Thymus (tissue), 11 donors: ENCODE measurements at regions not wholly inside any gene's neighbourhood (a gene's known extent, or its start where the extent isn't known, plus 50 kb on each side); places are given as distances from the start of the nearest gene placed in this dataset.

Experiments used
- DNase-seq, 9 donors: peaks; one replicate each; pipeline ENCODE4 v3.0.0-alpha.2; 2013; ENCODE audit warnings: low spot score in 9 of 9, low read depth in 6 of 9, missing footprints in 1 of 9
- H3K27ac ChIP-seq, 2 donors: one replicate each; pipeline ENCODE4 v1.5.1; 2013; ENCODE audit warnings: control low read depth in 1 of 2, low read depth in 1 of 2, low read length in 1 of 2, mild to moderate bottlenecking in 1 of 2, moderate library complexity in 1 of 2
- H3K27me3 ChIP-seq, 2 donors: one replicate each; pipeline ENCODE4 v1.5.1; 2013; ENCODE audit warnings: low read length in 1 of 2; ENCODE audit not compliant: control insufficient read depth in 2 of 2, insufficient read depth in 1 of 2
- H3K36me3 ChIP-seq, 2 donors: one replicate each; pipeline ENCODE4 v1.5.1; 2013; ENCODE audit warnings: low read length in 1 of 2, mild to moderate bottlenecking in 1 of 2, moderate library complexity in 1 of 2; ENCODE audit not compliant: control insufficient read depth in 2 of 2, insufficient read depth in 2 of 2
- H3K4me1 ChIP-seq, 2 donors: one replicate each; pipeline ENCODE4 v1.5.1; 2013; ENCODE audit warnings: low read length in 2 of 2; ENCODE audit not compliant: control insufficient read depth in 2 of 2, insufficient read depth in 2 of 2
- H3K4me3 ChIP-seq, 2 donors: one replicate each; pipeline ENCODE4 v1.5.1; 2013; ENCODE audit warnings: low read length in 2 of 2, control low read depth in 1 of 2, mild to moderate bottlenecking in 1 of 2
- H3K9me3 ChIP-seq, 2 donors: one replicate each; pipeline ENCODE4 v1.5.1; 2013; ENCODE audit warnings: low read length in 1 of 2, mild to moderate bottlenecking in 1 of 2; ENCODE audit not compliant: control insufficient read depth in 2 of 2, insufficient read depth in 1 of 2
- WGBS: extraction: QIAGEN DNeasy Blood & Tissue Kit; methylation state at CpG from one replicate; pipeline ENCODE4 v1.1.7; 2013; 5-methylcytosine and 5-hydroxymethylcytosine counted together
- donor health status: healthy.

DNA sequence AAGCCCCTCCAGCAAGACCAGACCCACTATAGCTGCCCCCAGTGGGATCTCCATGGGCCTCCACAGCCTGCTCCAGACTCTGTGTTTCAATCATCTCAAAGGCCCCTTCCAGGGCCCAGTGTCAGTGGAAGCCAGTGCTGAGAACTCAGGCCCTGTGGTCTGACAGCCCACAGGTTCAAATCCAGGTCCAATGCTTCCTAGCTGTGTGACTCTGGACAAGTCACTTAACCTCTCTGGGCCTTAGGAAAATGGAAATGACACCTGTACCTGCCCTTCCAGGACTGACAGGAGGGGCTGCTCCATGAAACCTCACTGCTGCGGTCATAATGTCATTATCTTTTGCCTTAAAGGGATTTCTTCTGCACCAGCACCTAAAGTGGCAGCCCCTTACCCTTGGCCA is 101.9 kb downstream of the NCOR2 start:
- Histone ChIP-seq H3K27ac (peak overlapping the region; percentile 58 to 93), H3K4me1 (peaks cover 11 to 23% of the 10 kb centered on the region in 2 donors), H3K9me3 (peaks cover 5 to 25% of the 10 kb centered on the region in 2 donors), H3K36me3 (peaks cover 63 to 70% of the 10 kb centered on the region in 2 donors), H3K4me3 (peak overlapping the region; percentile 1 to 21), H3K27me3 (no peaks in the 10 kb centered on the region)
- DNase-seq = no peak
- 98% methylated on average over 1 of the region's 1 CpG for WGBS

DNA sequence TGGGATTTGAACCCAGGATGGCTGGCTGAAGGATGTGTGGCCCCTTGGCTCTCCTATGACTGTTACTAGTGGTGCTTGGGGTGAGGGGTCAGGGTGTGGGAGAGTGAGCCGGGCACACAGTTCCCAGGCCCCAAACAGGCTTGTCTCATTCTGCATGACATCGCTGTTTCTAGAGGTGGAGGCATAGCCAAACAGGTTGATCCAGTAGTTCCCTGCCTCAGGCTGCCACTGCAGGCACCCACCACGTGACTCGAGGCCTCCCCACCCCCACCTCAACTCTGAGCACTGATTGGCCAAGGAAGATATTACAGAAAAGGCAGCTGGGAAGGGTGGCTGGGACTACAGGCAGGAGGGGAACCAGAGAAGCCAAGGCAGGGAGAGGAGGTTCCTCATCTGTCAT is 102.6 kb downstream of the NCOR2 start:
- peaks cover 4 to 23% of the 10 kb centered on the region in 2 donors for H3K9me3 ChIP-seq
- no peaks in the 10 kb centered on the region for H3K27me3 ChIP-seq
- WGBS = 97% methylated on average over 4 of the region's 4 CpGs
- DNase-seq = no peak
- H3K4me1 ChIP-seq = peaks cover 11 to 23% of the 10 kb centered on the region in 2 donors
- no peak overlapping the region for H3K27ac ChIP-seq
- peaks cover 63 to 70% of the 10 kb centered on the region in 2 donors for H3K36me3 ChIP-seq
- no peak overlapping the region for H3K4me3 ChIP-seq

DNA sequence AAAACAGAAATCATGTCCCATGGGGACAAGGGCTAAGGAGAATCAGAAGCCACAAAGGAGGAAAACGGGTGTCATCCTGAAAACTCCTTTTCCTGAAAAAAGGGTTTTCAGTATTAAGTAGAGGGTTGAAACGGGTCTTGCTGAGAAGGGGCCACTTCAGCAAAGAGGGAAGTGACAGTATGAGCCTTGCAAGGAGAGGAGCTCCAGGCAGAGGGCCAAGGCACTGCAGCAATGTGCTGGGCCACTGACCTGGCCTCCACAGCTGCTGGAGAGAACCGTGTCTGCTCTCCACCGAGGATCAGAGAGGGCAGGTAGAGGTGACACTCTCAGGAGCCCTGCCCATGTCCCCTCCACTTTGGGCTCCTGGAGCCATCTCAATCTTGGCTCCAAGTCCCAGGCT is 103.3 kb downstream of the NCOR2 start:
- no peak for DNase-seq
- H3K27me3 ChIP-seq = no peaks in the 10 kb centered on the region
- H3K36me3 ChIP-seq = peaks cover 63 to 70% of the 10 kb centered on the region in 2 donors
- peaks cover 11 to 23% of the 10 kb centered on the region in 2 donors for H3K4me1 ChIP-seq
- H3K4me3 ChIP-seq = no peak overlapping the region
- 86% methylated on average over 4 of the region's 4 CpGs for WGBS
- no peak overlapping the region for H3K27ac ChIP-seq
- peaks cover 4 to 19% of the 10 kb centered on the region in 2 donors for H3K9me3 ChIP-seq

DNA sequence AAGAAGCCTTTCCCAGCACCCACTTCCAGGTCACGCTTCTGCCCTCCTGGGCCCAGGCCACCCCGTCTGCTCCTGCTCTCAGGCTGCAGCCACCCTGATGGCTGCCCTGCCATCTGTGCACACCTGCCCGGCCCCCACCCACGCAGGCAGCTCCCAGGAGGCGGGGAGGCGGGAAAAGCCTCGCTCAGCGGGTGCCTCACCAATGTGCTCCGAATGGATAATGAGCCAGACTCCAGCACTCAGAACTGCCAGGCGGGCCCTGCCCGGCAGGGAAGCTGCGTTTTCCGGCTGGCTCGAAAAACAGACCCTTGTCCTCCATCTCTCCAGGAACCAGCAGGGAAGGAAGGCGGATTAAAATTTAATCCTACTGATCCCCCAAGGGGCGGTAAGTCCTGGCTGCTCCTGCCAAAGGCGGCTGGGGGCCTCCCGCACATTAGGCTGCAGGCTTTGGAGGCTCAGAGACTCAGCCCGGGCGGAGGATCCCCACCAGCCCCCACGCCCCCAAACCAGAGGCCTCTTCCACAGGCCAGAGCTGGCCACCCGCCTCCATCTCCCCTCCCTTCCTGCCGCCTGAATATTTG is 104.0 kb downstream of the NCOR2 start:
- no peak for DNase-seq
- no peaks in the 10 kb centered on the region for H3K27me3 ChIP-seq
- peaks cover 11 to 24% of the 10 kb centered on the region in 2 donors for H3K4me1 ChIP-seq
- WGBS = 94% methylated on average over 23 of the region's 23 CpGs
- H3K27ac ChIP-seq = no peak overlapping the region
- H3K9me3 ChIP-seq = peaks cover 4 to 16% of the 10 kb centered on the region in 2 donors
- no peak overlapping the region for H3K4me3 ChIP-seq
- peaks cover 62 to 74% of the 10 kb centered on the region in 2 donors for H3K36me3 ChIP-seq

DNA sequence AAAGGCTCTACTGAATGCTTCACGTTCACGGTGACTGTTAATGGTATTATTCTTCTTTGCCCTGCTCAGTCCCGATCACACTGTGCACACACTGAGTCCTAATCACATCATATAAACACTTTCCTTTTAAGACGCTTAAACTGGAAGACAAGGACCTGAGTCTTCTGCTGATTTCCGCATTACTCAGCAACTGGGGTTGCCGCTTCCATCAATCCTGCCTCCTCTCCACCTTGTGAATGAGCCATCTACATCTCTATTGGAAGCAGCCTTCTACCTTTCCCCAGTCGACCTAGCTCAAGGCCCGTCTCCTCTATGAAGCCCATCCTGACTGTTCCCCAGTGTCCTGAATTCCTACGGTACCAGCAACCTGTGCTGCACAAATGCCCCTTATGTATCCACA is 104.7 kb downstream of the NCOR2 start:
- no peaks in the 10 kb centered on the region for H3K27me3 ChIP-seq
- no peak for DNase-seq
- no peak overlapping the region for H3K4me3 ChIP-seq
- 98% methylated on average over 9 of the region's 9 CpGs for WGBS
- H3K27ac ChIP-seq = no peak overlapping the region
- peaks cover 15 to 31% of the 10 kb centered on the region in 2 donors for H3K4me1 ChIP-seq
- peaks cover 4 to 16% of the 10 kb centered on the region in 2 donors for H3K9me3 ChIP-seq
- peaks cover 62 to 76% of the 10 kb centered on the region in 2 donors for H3K36me3 ChIP-seq

DNA sequence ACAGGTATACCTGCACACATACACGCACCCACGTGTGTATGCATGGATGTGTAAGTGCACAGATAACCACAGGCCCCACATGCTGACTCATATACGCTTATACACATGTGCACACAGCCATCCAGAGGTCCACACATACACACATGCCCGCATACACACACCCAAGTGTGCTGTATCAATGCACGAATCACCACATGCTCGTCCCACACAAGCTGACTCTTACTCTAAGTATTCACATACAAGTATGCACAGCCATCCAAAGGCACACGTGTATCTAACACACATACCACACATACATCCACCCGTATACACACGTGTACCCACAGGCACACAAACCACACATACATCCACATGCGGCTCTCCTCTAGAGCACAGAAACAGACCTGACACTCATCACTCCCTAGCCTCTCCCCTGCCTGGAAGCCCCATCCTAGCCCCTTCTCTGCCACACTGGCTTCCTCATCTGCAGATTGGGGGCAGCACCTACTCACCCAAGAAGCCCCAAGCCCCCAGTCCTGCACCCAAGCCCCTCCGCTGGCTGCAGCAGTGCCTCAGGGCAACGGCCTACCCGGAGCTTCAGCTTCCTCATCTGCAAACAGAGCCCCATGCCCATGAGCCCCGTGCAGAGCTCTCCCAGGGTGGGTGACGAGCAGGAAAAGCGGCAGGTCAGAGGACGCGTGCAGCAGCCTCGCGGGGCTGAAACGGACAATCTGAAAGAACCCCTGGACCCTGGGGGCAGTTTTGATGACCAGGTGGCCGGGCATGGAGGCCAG is 105.4 kb downstream of the NCOR2 start:
- peaks cover 4 to 16% of the 10 kb centered on the region in 2 donors for H3K9me3 ChIP-seq
- WGBS = 97% methylated on average over 22 of the region's 22 CpGs
- H3K27ac ChIP-seq = no peak overlapping the region
- DNase-seq = no peak
- H3K27me3 ChIP-seq = no peaks in the 10 kb centered on the region
- peaks cover 20 to 38% of the 10 kb centered on the region in 2 donors for H3K4me1 ChIP-seq
- no peak overlapping the region for H3K4me3 ChIP-seq
- peaks cover 62 to 76% of the 10 kb centered on the region in 2 donors for H3K36me3 ChIP-seq

DNA sequence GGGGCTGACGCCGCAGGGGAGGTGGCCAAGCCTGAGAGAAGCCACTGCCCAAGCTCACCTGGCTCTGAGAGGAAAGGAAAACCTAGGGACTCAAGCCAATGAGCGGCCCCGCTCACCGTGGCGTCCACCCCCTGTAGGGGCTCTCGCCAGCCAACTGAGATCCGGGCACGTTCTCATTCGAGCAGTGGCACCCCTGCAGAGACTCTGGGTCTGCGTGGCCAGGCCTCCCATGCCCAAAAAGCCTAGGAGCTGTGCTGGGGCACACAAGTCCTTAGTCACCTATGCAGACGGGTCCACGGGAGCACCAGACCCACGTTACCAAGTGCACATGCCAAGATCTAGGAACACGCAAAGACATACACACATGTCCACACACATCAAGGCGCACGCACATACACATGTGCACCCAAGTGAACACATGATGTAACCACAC is 106.2 kb downstream of the NCOR2 start:
- Histone ChIP-seq H3K27me3 (no peaks in the 10 kb centered on the region), H3K9me3 (peaks cover 4 to 16% of the 10 kb centered on the region in 2 donors), H3K4me3 (no peak overlapping the region), H3K36me3 (peaks cover 62 to 79% of the 10 kb centered on the region in 2 donors), H3K4me1 (peaks cover 17 to 38% of the 10 kb centered on the region in 2 donors), H3K27ac (no peak overlapping the region)
- WGBS = 98% methylated on average over 17 of the region's 17 CpGs
- DNase-seq = no peak

DNA sequence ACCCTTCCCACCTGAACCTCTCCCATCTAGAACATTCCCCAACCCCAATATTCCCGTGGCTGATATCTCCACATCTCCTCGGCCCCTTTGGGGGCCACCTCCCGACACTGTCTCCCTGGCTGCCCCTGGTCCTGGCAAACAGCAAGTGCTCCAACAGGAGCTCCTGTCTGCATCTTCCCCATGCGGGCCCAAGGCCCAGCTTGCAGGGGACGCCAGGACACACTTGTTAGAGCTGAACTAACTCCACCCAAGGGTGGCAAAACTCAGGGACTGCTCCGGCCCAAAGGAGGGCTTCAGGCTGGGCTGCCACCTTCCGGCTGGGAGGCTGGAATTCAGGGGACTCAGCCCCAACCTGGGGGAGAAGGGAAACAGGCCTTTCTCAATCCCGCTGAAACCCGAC is 106.6 kb downstream of the NCOR2 start:
- no peak overlapping the region for H3K4me3 ChIP-seq
- H3K36me3 ChIP-seq = peaks cover 60 to 80% of the 10 kb centered on the region in 2 donors
- H3K27ac ChIP-seq = no peak overlapping the region
- peaks cover 13 to 38% of the 10 kb centered on the region in 2 donors for H3K4me1 ChIP-seq
- peaks cover 3 to 16% of the 10 kb centered on the region in 2 donors for H3K9me3 ChIP-seq
- no peak for DNase-seq
- WGBS = 99% methylated on average over 9 of the region's 9 CpGs
- H3K27me3 ChIP-seq = no peaks in the 10 kb centered on the region
